ENCODE measurements at regions not wholly inside any gene's neighbourhood (a gene's known extent, or its start where the extent isn't known, plus 50 kb on each side); places are given as distances from the start of the nearest gene placed in this dataset.

DNA sequence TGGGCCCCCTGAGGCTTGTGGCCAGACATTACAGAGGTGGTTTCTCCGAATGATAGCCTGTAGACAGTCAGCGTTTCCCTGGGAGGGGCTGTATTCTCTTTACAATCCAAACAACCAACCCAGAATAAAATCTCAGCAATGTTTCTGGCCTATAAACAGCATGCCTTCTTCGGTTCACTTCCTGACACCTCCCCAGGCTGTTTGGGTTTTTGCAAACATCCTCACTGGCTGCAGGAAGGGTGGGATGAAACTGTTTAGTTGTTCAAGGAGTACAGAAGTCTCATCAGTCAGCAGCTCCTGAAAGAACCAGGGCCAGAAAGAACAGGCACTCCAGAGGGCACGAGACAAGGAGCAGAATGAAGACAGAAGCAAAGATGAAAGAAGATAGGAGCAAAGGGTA, 350.0 kb downstream of the QKI start:
- TF ChIP-seq RAD21 (IDR thresholded peaks at IDR 0.05; ENCODE audit: low read depth) = no peak
- no peak for TF ChIP-seq CEBPB (IDR thresholded peaks at IDR 0.05)
- TF ChIP-seq ZBTB7A (IDR thresholded peaks at IDR 0.05; ENCODE audit: low read depth) = no peak
- no peak for TF ChIP-seq NFIC (IDR thresholded peaks at IDR 0.05)
- TF ChIP-seq YY1 (IDR thresholded peaks at IDR 0.05; ENCODE audit: low read depth) = no peak
- TF ChIP-seq, protein P1, sequence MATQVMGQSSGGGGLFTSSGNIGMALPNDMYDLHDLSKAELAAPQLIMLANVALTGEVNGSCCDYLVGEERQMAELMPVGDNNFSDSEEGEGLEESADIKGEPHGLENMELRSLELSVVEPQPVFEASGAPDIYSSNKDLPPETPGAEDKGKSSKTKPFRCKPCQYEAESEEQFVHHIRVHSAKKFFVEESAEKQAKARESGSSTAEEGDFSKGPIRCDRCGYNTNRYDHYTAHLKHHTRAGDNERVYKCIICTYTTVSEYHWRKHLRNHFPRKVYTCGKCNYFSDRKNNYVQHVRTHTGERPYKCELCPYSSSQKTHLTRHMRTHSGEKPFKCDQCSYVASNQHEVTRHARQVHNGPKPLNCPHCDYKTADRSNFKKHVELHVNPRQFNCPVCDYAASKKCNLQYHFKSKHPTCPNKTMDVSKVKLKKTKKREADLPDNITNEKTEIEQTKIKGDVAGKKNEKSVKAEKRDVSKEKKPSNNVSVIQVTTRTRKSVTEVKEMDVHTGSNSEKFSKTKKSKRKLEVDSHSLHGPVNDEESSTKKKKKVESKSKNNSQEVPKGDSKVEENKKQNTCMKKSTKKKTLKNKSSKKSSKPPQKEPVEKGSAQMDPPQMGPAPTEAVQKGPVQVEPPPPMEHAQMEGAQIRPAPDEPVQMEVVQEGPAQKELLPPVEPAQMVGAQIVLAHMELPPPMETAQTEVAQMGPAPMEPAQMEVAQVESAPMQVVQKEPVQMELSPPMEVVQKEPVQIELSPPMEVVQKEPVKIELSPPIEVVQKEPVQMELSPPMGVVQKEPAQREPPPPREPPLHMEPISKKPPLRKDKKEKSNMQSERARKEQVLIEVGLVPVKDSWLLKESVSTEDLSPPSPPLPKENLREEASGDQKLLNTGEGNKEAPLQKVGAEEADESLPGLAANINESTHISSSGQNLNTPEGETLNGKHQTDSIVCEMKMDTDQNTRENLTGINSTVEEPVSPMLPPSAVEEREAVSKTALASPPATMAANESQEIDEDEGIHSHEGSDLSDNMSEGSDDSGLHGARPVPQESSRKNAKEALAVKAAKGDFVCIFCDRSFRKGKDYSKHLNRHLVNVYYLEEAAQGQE (IDR thresholded peaks at IDR 0.05; ENCODE audit: low read depth) = no peak
- TF ChIP-seq TAF1 (IDR thresholded peaks at IDR 0.05; ENCODE audit: low read depth) = no peak
- no peak for TF ChIP-seq EP300 (IDR thresholded peaks at IDR 0.05; ENCODE audit: borderline replicate concordance)
- no peak for TF ChIP-seq TCF12 (IDR thresholded peaks at IDR 0.05; ENCODE audit: low read depth)
- no peak for TF ChIP-seq CREB1 (IDR thresholded peaks at IDR 0.05; ENCODE audit: low read depth)
- no peak for TF ChIP-seq TEAD4 (IDR thresholded peaks at IDR 0.05)
- TF ChIP-seq, protein P2, sequence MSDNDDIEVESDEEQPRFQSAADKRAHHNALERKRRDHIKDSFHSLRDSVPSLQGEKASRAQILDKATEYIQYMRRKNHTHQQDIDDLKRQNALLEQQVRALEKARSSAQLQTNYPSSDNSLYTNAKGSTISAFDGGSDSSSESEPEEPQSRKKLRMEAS (IDR thresholded peaks at IDR 0.05) = no peak

DNA sequence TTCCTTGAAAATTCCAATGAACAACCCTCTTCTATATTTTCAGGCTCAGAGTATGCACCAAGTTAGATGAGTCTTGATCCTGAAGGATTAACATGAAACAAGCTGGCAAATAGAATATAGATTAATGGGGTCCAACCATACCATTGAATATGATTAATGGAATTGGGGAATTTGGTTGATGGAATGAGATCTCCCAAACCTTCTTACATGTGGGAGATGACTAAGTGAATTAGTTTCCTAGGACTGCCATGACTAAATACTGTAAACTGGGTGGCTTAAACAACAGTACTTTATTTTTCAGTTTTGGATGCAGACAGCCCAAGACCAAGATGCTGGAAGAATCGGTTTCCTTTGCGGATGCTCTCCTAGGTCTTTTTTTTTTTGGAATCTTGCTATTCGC, 347.0 kb downstream of the QKI start:
- TF ChIP-seq FOXM1 (IDR thresholded peaks at IDR 0.05; ENCODE audit: borderline replicate concordance, low read depth) (no peak), CREB1 (IDR thresholded peaks at IDR 0.05; ENCODE audit: low read depth) (no peak), EGR1 (IDR thresholded peaks at IDR 0.05) (no peak), RAD21 (IDR thresholded peaks at IDR 0.05; ENCODE audit: low read depth) (no peak), NFIC (IDR thresholded peaks at IDR 0.05) (no peak), TCF12 (IDR thresholded peaks at IDR 0.05; ENCODE audit: low read depth) (no peak), ZBTB7A (IDR thresholded peaks at IDR 0.05; ENCODE audit: low read depth) (no peak), TEAD4 (IDR thresholded peaks at IDR 0.05) (no peak), CEBPB (IDR thresholded peaks at IDR 0.05) (no peak)

DNA sequence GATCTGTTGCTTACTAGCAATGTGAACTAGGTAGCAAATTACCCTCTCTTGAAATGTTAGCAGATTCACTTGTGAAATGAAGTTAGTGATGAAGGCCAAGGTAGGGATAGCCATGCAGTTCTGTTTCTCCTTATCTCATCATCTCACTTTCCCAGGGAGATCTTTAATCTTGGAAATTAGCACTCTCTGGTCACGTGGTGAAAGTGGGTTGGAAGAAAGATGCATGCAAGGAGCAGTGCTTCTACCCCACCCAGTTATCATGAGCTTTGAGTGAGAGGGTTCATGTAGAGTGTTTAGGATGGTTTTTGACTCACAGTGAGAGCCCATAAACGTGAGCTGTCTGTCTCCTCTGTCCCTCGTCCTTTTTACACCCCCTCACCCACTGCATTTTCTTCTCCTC, 346.3 kb downstream of the QKI start:
- TF ChIP-seq, protein P3, sequence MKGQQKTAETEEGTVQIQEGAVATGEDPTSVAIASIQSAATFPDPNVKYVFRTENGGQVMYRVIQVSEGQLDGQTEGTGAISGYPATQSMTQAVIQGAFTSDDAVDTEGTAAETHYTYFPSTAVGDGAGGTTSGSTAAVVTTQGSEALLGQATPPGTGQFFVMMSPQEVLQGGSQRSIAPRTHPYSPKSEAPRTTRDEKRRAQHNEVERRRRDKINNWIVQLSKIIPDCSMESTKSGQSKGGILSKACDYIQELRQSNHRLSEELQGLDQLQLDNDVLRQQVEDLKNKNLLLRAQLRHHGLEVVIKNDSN (IDR thresholded peaks at IDR 0.05) = no peak
- no peak for TF ChIP-seq TCF12 (IDR thresholded peaks at IDR 0.05; ENCODE audit: low read depth)
- no peak for TF ChIP-seq FOXM1 (IDR thresholded peaks at IDR 0.05; ENCODE audit: borderline replicate concordance, low read depth)
- TF ChIP-seq, protein P1 (IDR thresholded peaks at IDR 0.05; ENCODE audit: low read depth) = no peak
- TF ChIP-seq CREB1 (IDR thresholded peaks at IDR 0.05; ENCODE audit: low read depth) = no peak
- TF ChIP-seq, protein P2 (IDR thresholded peaks at IDR 0.05) = no peak
- TF ChIP-seq NFIC (IDR thresholded peaks at IDR 0.05) = no peak
- no peak for TF ChIP-seq EGR1 (IDR thresholded peaks at IDR 0.05)

DNA sequence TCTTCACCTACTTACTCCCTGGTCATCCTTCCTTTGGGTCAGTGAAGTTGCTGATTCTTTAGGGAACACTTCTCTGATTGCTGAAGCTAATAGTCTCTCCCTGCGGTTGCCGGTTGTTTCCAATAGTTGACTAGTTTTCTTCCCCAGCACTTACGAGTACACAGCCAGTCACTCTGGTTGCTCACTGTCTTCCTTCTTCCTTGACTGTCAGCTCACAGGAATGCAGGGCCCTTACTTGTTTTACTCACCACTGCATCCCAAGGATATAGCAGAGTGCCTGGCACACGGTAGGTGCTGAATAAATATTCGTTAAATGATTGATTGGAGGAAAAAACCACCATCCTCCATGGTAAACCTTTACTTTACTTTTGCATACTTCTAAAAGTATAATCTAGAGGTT, 345.0 kb downstream of the QKI start:
- TF ChIP-seq EP300 (IDR thresholded peaks at IDR 0.05; ENCODE audit: borderline replicate concordance) (no peak), EGR1 (IDR thresholded peaks at IDR 0.05) (no peak), TCF12 (IDR thresholded peaks at IDR 0.05; ENCODE audit: low read depth) (no peak), CREB1 (IDR thresholded peaks at IDR 0.05; ENCODE audit: low read depth) (no peak), ZBTB7A (IDR thresholded peaks at IDR 0.05; ENCODE audit: low read depth) (no peak), CEBPB (IDR thresholded peaks at IDR 0.05) (no peak), NFIC (IDR thresholded peaks at IDR 0.05) (no peak), TAF1 (IDR thresholded peaks at IDR 0.05; ENCODE audit: low read depth) (no peak), TEAD4 (IDR thresholded peaks at IDR 0.05) (no peak), YY1 (IDR thresholded peaks at IDR 0.05; ENCODE audit: low read depth) (no peak), FOXM1 (IDR thresholded peaks at IDR 0.05; ENCODE audit: borderline replicate concordance, low read depth) (no peak), RAD21 (IDR thresholded peaks at IDR 0.05; ENCODE audit: low read depth) (no peak)
- TF ChIP-seq, protein P3 (IDR thresholded peaks at IDR 0.05) = no peak
- TF ChIP-seq, protein P1 (IDR thresholded peaks at IDR 0.05; ENCODE audit: low read depth) = no peak
- TF ChIP-seq, protein P2 (IDR thresholded peaks at IDR 0.05) = no peak
